SW480 (cell line): ENCODE measurements at regions not wholly inside any gene's neighbourhood (a gene's known extent, or its start where the extent isn't known, plus 50 kb on each side); places are given as distances from the start of the nearest gene placed in this dataset.
"Not testable (repeated sequence)": the region's sequence is repeated elsewhere in the genome, so short reads cannot be mapped to it uniquely, and the experiment has no call there.

Experiments used
- DNase-seq: peaks from one replicate; pipeline ENCODE4 v3.0.0-alpha.2; 2016; ENCODE audit warnings: low spot score

- DNase-seq, result not testable (repeated sequence)
These were observed 553.1 kb downstream of the SLCO4C1 start for GRCh38 chr5:101743000-101743399.

GRCh38 chr5:101728933-101729332, 567.2 kb downstream of the SLCO4C1 start:
- DNase-seq, result peak; percentile 13

DNA sequence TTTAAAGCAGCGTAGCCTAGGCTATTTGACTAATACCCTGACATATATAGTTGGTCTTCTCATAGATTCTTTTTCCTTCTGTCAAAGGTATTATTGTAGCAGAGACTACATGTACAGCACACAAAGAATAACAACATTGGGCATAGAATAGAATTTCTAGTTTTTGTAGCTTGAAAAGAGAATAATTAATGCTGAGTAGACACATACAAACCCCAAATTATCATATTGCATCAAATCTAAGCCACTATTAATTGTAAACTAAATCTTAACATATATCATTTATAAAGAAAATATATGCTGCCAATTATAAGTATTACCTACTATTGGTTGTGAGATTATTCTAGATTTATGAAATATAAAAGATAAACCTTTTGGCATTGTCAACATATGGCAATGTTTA, 574.5 kb downstream of the SLCO4C1 start:
- no peak for DNase-seq

DNA sequence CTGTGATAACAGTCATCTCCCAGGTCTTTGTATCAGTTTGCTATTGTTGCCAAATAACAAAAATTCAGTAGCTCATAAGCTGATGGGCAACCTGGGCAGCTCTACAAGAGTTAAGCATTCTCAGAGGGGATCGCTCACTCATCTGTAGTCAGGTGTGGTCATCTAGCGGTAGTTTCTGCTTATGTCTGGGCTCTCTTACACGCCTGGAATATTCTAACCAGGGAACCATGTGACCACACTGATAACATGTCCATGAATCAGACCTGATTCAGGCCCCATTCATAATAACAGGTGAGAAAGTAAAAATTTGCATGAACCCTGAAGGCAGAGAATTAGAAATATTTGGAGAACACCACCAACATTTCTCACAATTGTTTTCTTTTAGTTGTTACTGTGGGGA, 576.1 kb downstream of the SLCO4C1 start:
- no peak for DNase-seq

DNA sequence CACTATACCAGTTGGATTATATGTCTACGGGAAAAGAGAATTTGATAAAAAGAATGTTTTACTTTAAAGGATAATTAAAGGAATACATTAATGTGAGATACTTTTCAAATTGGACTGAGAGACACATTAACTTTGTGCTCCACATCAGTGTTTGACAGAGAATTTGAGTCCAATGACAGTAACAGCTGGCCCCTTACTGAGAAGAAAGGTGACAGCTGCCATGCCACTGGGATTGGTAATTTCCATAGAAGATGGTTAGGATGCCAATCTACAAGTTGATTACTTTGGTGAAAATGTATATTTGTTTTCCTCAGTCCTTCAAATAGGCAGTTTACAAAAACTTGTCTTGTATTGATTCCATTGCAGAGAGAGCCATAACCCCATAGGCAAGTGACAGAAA, 578.4 kb downstream of the SLCO4C1 start:
- no peak for DNase-seq

DNA sequence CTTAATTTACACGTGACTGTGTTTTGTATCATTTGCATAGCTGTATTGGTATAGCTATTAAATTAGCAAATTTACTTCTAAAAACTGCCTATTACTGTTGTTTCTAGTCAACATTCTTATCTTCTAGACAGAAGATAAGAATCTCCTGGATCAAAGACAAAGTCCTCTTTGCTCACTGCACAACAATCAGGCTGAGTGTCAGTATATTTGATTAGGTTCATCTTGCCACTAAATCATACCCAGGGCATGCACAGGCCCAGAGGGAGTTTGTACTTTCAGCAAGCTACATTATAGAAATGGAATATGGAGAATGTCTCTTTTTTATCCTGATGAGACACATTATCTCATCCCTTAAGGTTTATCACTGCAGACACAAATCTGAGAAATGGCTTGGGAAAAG, 579.1 kb downstream of the SLCO4C1 start:
- no peak for DNase-seq

- not testable (repeated sequence) for DNase-seq
These were observed 580.3 kb downstream of the SLCO4C1 start for GRCh38 chr5:101715790-101716189.

DNA sequence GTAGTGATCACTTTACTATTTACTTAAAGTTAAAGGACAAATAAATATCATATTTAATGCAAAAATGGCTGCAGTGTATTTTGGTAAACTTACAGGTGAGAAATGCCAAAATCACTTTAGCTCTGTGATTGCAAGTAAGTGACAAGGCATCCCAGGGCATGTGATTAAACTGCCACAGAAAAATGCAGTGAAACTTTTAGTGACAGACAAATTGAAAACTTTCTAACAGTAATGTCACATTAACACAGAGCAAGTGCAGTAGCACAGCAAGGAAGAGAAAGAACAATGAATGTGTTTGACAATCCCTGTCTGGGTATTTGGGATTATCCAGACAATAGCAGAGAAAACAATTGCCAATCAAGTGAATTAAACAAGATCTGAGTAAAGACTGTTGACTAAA, 606.8 kb downstream of the SLCO4C1 start:
- no peak for DNase-seq

DNA sequence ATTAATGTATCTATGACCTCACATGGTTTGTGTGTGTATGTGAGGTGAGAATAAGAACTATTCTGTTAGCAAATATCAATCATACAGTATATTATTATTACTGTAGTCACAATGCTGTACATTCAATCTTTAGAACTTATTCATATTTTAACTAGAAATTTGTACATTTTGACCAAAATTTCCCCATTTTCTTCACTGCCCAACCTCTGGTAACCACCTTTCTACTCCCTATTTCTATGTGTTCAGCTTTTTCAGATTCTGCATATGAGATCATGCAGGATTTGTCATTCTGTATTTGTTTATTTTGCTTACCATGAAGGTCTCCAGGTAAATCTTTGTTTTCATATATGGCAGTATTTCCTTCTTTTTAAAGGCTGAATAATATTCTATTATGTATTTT, 607.9 kb downstream of the SLCO4C1 start:
- DNase-seq, result no peak

DNA sequence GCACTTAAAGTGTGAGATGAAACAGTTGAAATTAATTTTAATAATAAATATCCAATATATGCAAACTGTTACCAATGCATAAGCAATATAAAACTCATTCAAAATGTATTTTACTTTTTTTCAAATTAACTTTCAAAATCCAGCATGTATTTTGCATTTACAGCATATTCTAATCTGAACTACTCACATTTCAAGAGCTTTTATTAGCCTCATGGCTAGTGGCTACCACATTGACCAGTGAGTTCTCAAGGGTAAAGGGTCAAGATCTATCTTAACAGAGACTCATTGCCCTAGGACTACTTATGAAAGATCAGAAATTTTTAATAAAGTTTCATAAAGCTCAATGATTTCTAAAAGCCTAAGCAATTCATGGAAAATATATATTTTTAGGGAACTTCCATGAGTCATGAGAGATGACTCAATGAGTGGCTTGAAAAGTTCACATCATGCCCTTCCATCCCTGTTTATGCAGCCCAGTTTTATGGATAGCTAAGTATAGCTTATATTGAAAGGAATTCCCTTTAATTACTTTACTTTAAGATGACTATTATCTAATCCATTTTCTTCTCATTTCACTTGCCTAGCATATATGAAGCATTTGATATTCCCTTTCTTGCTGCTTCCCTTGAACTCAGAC, 608.6 kb downstream of the SLCO4C1 start:
- no peak for DNase-seq

DNA sequence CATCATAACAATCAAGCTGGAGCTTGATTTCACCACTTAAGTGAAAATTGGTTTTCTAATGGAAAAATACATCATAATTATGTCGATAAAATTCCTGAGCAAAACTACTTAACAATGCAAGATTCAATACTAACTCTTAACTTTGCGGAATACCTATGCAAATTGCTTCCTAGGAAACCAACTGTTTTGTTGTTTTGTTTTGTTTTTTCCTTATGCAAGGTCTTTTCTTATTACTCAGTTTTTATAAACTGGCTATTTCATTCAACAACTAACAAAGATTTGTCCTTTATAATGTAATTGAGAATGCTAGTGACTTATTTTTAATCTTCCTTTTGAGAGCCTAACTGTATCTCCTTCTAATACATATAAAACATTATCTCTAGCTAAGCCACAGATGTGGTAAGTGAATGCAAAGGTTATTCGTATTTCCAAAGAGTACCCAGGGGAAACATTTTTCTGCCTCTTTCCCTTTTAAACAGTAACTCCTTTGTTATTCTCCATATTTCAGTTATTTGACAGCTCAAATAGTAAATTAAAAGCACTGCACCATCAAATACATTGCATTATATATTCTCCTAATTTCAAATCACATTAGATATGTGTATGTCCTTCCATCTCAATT, 609.4 kb downstream of the SLCO4C1 start:
- DNase-seq, result no peak

GRCh38 chr5:101679816-101680215, 616.3 kb downstream of the SLCO4C1 start:
- no peak for DNase-seq

GRCh38 chr5:101678481-101679193, 617.4 kb downstream of the SLCO4C1 start:
- peak; percentile 50 for DNase-seq

- no peak for DNase-seq
These were observed 618.1 kb downstream of the SLCO4C1 start for GRCh38 chr5:101677961-101678360.

DNA sequence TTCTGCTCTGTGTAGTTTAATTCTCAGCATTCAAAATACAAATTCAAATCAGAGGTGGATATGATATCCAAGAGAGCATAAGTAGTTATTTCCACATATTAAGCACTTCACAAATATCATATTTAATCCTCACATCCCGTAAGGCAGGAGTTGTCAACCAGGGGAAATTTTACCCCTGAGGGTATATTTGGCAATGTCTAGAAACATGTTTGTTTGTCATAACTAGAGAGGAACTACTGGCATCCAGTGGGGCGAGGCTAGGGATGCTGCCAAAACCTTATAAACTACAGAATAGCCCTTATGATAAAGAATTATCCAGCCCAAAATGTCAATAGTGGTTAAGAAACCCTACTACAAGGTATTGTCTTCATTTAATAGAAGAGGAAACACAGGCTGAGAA, 619.4 kb downstream of the SLCO4C1 start:
- no peak for DNase-seq

- DNase-seq, result no peak
These were observed 620.4 kb downstream of the SLCO4C1 start for GRCh38 chr5:101675510-101676219.

GRCh38 chr5:101673120-101673519, 623.0 kb downstream of the SLCO4C1 start:
- DNase-seq, result no peak

DNA sequence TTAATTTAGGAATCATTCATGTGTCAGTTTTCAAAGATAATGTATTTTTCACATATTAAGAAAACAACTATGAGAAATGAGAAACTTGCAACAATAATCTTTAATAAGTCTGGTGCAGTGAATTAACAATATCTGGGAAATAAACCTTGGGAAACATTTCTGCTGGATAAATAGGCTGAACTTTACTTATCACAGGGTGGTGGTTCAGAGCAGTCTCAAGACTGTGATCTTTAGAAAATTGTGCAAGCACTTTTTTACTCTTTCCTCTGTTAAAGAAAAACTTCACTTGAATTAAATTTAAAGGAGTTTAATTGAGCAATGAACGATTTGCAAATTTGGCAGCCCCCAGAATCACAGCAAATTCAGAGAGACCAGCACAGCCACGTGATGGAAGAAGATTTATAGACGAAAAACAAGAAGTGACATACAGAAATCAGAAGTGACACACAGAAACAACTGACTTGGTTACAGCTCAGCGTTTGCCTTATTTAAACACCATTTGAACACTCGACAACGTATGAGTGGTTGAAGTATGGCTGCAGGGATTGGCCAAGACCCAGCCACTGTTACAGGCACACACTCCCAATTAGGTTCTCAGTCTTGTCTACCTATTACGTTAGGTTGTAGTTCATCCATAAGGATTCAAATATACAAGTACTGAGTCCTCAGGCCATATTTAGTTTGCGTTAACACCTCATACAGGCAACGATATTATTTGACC, 631.9 kb downstream of the SLCO4C1 start:
- DNase-seq, result no peak

DNA sequence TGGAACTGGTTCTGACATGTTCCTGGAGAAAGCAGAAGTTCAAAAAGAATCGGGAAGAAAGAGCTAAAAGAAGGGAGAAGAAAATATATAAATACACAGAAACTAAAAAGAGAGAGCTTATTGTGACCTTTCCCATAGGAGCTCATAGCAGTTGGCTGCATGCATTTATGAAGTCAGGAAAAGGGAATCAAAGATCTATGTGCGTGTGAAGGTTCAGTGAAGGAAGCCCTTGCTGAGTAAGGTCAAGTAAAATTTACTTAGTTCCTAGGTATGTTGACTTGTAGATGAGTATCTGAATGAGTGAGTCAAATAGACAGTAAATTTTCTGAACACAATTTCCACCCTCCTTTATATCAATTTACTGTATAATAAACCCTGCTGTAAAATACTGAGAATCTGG, 632.5 kb downstream of the SLCO4C1 start:
- no peak for DNase-seq

- DNase-seq, result no peak
These were observed 633.8 kb downstream of the SLCO4C1 start for GRCh38 chr5:101662263-101662662.

DNA sequence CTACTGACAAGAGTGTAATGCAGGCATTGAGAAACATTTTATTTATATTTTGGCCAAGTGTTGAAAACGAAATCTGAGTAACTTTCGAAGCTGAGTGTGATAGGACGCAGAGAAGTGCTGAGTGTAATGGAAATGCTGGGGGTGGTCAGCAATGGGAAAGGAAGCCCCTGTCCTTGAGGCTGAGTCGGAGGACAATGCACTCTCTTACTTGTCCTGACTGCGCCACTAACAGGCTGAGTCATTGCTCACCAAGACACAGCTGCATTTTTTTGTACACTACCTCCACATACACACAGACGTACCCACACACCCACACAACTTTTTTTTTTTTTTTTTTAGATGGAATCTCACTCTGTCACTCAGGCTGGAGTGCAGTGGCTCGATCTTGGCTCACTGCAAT, 637.7 kb downstream of the SLCO4C1 start:
- DNase-seq, result no peak

- DNase-seq, result no peak
These were observed 642.1 kb downstream of the SLCO4C1 start for GRCh38 chr5:101653996-101654395.
